22Rv1 (cell line): ENCODE measurements at regions not wholly inside any gene's neighbourhood (a gene's known extent, or its start where the extent isn't known, plus 50 kb on each side); places are given as distances from the start of the nearest gene placed in this dataset.

Source experiments
- H3K27ac ChIP-seq: fragments of 450-650 bp; 2 replicates; pipeline ENCODE4 v1.5.1; 2017
- CTCF ChIP-seq: fragments of 450-650 bp; IDR thresholded peaks from 2 replicates; pipeline ENCODE4 v1.5.1; 2017; ENCODE audit warnings: mild to moderate bottlenecking
- ZFX ChIP-seq: fragments of 450-650 bp; IDR thresholded peaks from 2 replicates; pipeline ENCODE4 v1.6.1; 2017; ENCODE audit warnings: antibody characterized with exemption, borderline replicate concordance

GRCh38 chr16:85376292-85377095, 236.6 kb upstream of the GSE1 start:
- TF ChIP-seq CTCF (no peak), ZFX (no peak)
- no peak overlapping the region for H3K27ac ChIP-seq

- no peak overlapping the region for H3K27ac ChIP-seq
- TF ChIP-seq CTCF (no peak), ZFX (no peak)
These were observed 235.6 kb upstream of the GSE1 start for GRCh38 chr16:85377388-85378144.

- no peak overlapping the region for H3K27ac ChIP-seq
- no peak for TF ChIP-seq CTCF
- no peak for TF ChIP-seq ZFX
These were observed 234.7 kb upstream of the GSE1 start for GRCh38 chr16:85378145-85379040.

GRCh38 chr16:85379041-85380001, 233.8 kb upstream of the GSE1 start:
- no peak overlapping the region for H3K27ac ChIP-seq
- TF ChIP-seq CTCF = no peak
- TF ChIP-seq ZFX = no peak

- no peak overlapping the region for H3K27ac ChIP-seq
- TF ChIP-seq CTCF (no peak), ZFX (no peak)
These were observed 233.1 kb upstream of the GSE1 start for GRCh38 chr16:85380002-85380395.
